Activated naive CD8-positive, alpha-beta T cell (primary cell): ENCODE measurements at regions not wholly inside any gene's neighbourhood (a gene's known extent, or its start where the extent isn't known, plus 50 kb on each side); places are given as distances from the start of the nearest gene placed in this dataset.

Experiments used
- H3K27ac Mint-ChIP-seq: one replicate; pipeline ENCODE4 v1.8.0; 2021; ENCODE audit warnings: mixed read lengths
- H3K27me3 Mint-ChIP-seq: one replicate; pipeline ENCODE4 v1.8.0; 2021; ENCODE audit warnings: mixed read lengths
- H3K36me3 Mint-ChIP-seq: one replicate; pipeline ENCODE4 v1.8.0; 2021; ENCODE audit warnings: mixed read lengths
- H3K4me1 Mint-ChIP-seq: one replicate; pipeline ENCODE4 v1.8.0; 2021; ENCODE audit warnings: low read depth, mixed read lengths
- H3K4me3 Mint-ChIP-seq: one replicate; pipeline ENCODE4 v1.8.0; 2021; ENCODE audit warnings: mild to moderate bottlenecking, mixed read lengths
- H3K9me3 Mint-ChIP-seq: one replicate; pipeline ENCODE4 v1.8.0; 2021; ENCODE audit warnings: low read depth, mixed read lengths

- H3K9me3 Mint-ChIP-seq, result no peaks in the 10 kb centered on the region
- no peak overlapping the region for H3K4me3 Mint-ChIP-seq
- no peaks in the 10 kb centered on the region for H3K4me1 Mint-ChIP-seq
- H3K36me3 Mint-ChIP-seq, result no peaks in the 10 kb centered on the region
- peaks cover 11% of the 10 kb centered on the region for H3K27me3 Mint-ChIP-seq
- no peak overlapping the region for H3K27ac Mint-ChIP-seq
These were observed 291.6 kb upstream of the MKI67 start for GRCh38 chr10:128417826-128418225.

- no peaks in the 10 kb centered on the region for H3K36me3 Mint-ChIP-seq
- no peaks in the 10 kb centered on the region for H3K9me3 Mint-ChIP-seq
- H3K27me3 Mint-ChIP-seq, result peaks cover 12% of the 10 kb centered on the region
- no peaks in the 10 kb centered on the region for H3K4me1 Mint-ChIP-seq
- no peak overlapping the region for H3K4me3 Mint-ChIP-seq
- H3K27ac Mint-ChIP-seq, result no peak overlapping the region
These were observed 292.6 kb upstream of the MKI67 start for GRCh38 chr10:128418819-128419218.

GRCh38 chr10:128419466-128420019, 293.3 kb upstream of the MKI67 start:
- H3K4me1 Mint-ChIP-seq, result no peaks in the 10 kb centered on the region
- no peak overlapping the region for H3K27ac Mint-ChIP-seq
- no peaks in the 10 kb centered on the region for H3K9me3 Mint-ChIP-seq
- H3K36me3 Mint-ChIP-seq, result no peaks in the 10 kb centered on the region
- H3K27me3 Mint-ChIP-seq, result peaks cover 12% of the 10 kb centered on the region
- no peak overlapping the region for H3K4me3 Mint-ChIP-seq

- no peak overlapping the region for H3K27ac Mint-ChIP-seq
- no peak overlapping the region for H3K4me3 Mint-ChIP-seq
- peaks cover 12% of the 10 kb centered on the region for H3K27me3 Mint-ChIP-seq
- H3K9me3 Mint-ChIP-seq, result no peaks in the 10 kb centered on the region
- no peaks in the 10 kb centered on the region for H3K4me1 Mint-ChIP-seq
- H3K36me3 Mint-ChIP-seq, result no peaks in the 10 kb centered on the region
These were observed 294.4 kb upstream of the MKI67 start for GRCh38 chr10:128420623-128421022.

- H3K27ac Mint-ChIP-seq, result no peak overlapping the region
- H3K4me3 Mint-ChIP-seq, result no peak overlapping the region
These were observed 295.3 kb upstream of the MKI67 start for GRCh38 chr10:128421371-128422160.

GRCh38 chr10:128422190-128422589, 296.0 kb upstream of the MKI67 start:
- no peaks in the 10 kb centered on the region for H3K9me3 Mint-ChIP-seq
- peaks cover 12% of the 10 kb centered on the region for H3K27me3 Mint-ChIP-seq
- no peaks in the 10 kb centered on the region for H3K36me3 Mint-ChIP-seq
- no peaks in the 10 kb centered on the region for H3K4me1 Mint-ChIP-seq
- H3K4me3 Mint-ChIP-seq, result no peak overlapping the region
- H3K27ac Mint-ChIP-seq, result no peak overlapping the region

More at GRCh38 chr10:128421371-128422160, 295.3 kb upstream of the MKI67 start:
- no peaks in the 10 kb centered on the region for H3K36me3 Mint-ChIP-seq
- peaks cover 12% of the 10 kb centered on the region for H3K27me3 Mint-ChIP-seq
- no peaks in the 10 kb centered on the region for H3K9me3 Mint-ChIP-seq
- H3K4me1 Mint-ChIP-seq, result no peaks in the 10 kb centered on the region

- no peaks in the 10 kb centered on the region for H3K36me3 Mint-ChIP-seq
- H3K4me1 Mint-ChIP-seq, result no peaks in the 10 kb centered on the region
- H3K27ac Mint-ChIP-seq, result no peak overlapping the region
- H3K4me3 Mint-ChIP-seq, result no peak overlapping the region
- peaks cover 12% of the 10 kb centered on the region for H3K27me3 Mint-ChIP-seq
- no peaks in the 10 kb centered on the region for H3K9me3 Mint-ChIP-seq
These were observed 296.8 kb upstream of the MKI67 start for GRCh38 chr10:128422999-128423398.

- Mint-ChIP-seq H3K36me3 (no peaks in the 10 kb centered on the region), H3K27ac (no peak overlapping the region), H3K27me3 (peaks cover 3% of the 10 kb centered on the region), H3K9me3 (no peaks in the 10 kb centered on the region), H3K4me3 (no peak overlapping the region), H3K4me1 (no peaks in the 10 kb centered on the region)
These were observed 303.1 kb upstream of the MKI67 start for GRCh38 chr10:128429321-128429720.

- H3K4me1 Mint-ChIP-seq, result no peaks in the 10 kb centered on the region
- H3K4me3 Mint-ChIP-seq, result no peak overlapping the region
- H3K36me3 Mint-ChIP-seq, result no peaks in the 10 kb centered on the region
- no peak overlapping the region for H3K27ac Mint-ChIP-seq
- H3K9me3 Mint-ChIP-seq, result no peaks in the 10 kb centered on the region
- H3K27me3 Mint-ChIP-seq, result peaks cover 3% of the 10 kb centered on the region
These were observed 303.8 kb upstream of the MKI67 start for GRCh38 chr10:128429835-128430513.

GRCh38 chr10:128431083-128431482, 304.9 kb upstream of the MKI67 start:
- no peak overlapping the region for H3K27ac Mint-ChIP-seq
- no peaks in the 10 kb centered on the region for H3K36me3 Mint-ChIP-seq
- no peak overlapping the region for H3K4me3 Mint-ChIP-seq
- peaks cover 3% of the 10 kb centered on the region for H3K27me3 Mint-ChIP-seq
- H3K4me1 Mint-ChIP-seq, result no peaks in the 10 kb centered on the region
- no peaks in the 10 kb centered on the region for H3K9me3 Mint-ChIP-seq

GRCh38 chr10:128431506-128431905, 305.3 kb upstream of the MKI67 start:
- peaks cover 3% of the 10 kb centered on the region for H3K27me3 Mint-ChIP-seq

GRCh38 chr10:128432011-128432410, 305.8 kb upstream of the MKI67 start:
- Mint-ChIP-seq H3K4me1 (no peaks in the 10 kb centered on the region), H3K27ac (no peak overlapping the region), H3K36me3 (no peaks in the 10 kb centered on the region), H3K27me3 (peaks cover 3% of the 10 kb centered on the region), H3K9me3 (no peaks in the 10 kb centered on the region), H3K4me3 (no peak overlapping the region)

More at GRCh38 chr10:128431506-128431905, 305.3 kb upstream of the MKI67 start:
- no peak overlapping the region for H3K27ac Mint-ChIP-seq
- no peaks in the 10 kb centered on the region for H3K36me3 Mint-ChIP-seq
- H3K9me3 Mint-ChIP-seq, result no peaks in the 10 kb centered on the region
- no peaks in the 10 kb centered on the region for H3K4me1 Mint-ChIP-seq
- no peak overlapping the region for H3K4me3 Mint-ChIP-seq

- Mint-ChIP-seq H3K27me3 (peaks cover 3% of the 10 kb centered on the region), H3K4me1 (no peaks in the 10 kb centered on the region), H3K9me3 (no peaks in the 10 kb centered on the region)
These were observed 306.2 kb upstream of the MKI67 start for GRCh38 chr10:128432423-128432822.

GRCh38 chr10:128435811-128436210, 309.6 kb upstream of the MKI67 start:
- Mint-ChIP-seq H3K4me3 (no peak overlapping the region), H3K9me3 (no peaks in the 10 kb centered on the region), H3K4me1 (no peaks in the 10 kb centered on the region), H3K27me3 (peaks cover 7% of the 10 kb centered on the region), H3K27ac (no peak overlapping the region), H3K36me3 (no peaks in the 10 kb centered on the region)

More at GRCh38 chr10:128432423-128432822, 306.2 kb upstream of the MKI67 start:
- Mint-ChIP-seq H3K4me3 (no peak overlapping the region), H3K36me3 (no peaks in the 10 kb centered on the region), H3K27ac (no peak overlapping the region)

GRCh38 chr10:128437786-128438345, 311.6 kb upstream of the MKI67 start:
- H3K27ac Mint-ChIP-seq, result no peak overlapping the region
- H3K36me3 Mint-ChIP-seq, result no peaks in the 10 kb centered on the region
- H3K9me3 Mint-ChIP-seq, result no peaks in the 10 kb centered on the region
- H3K4me3 Mint-ChIP-seq, result no peak overlapping the region
- no peaks in the 10 kb centered on the region for H3K4me1 Mint-ChIP-seq
- peaks cover 7% of the 10 kb centered on the region for H3K27me3 Mint-ChIP-seq
